ENCODE measurements at regions not wholly inside any gene's neighbourhood (a gene's known extent, or its start where the extent isn't known, plus 50 kb on each side); places are given as distances from the start of the nearest gene placed in this dataset.

DNA sequence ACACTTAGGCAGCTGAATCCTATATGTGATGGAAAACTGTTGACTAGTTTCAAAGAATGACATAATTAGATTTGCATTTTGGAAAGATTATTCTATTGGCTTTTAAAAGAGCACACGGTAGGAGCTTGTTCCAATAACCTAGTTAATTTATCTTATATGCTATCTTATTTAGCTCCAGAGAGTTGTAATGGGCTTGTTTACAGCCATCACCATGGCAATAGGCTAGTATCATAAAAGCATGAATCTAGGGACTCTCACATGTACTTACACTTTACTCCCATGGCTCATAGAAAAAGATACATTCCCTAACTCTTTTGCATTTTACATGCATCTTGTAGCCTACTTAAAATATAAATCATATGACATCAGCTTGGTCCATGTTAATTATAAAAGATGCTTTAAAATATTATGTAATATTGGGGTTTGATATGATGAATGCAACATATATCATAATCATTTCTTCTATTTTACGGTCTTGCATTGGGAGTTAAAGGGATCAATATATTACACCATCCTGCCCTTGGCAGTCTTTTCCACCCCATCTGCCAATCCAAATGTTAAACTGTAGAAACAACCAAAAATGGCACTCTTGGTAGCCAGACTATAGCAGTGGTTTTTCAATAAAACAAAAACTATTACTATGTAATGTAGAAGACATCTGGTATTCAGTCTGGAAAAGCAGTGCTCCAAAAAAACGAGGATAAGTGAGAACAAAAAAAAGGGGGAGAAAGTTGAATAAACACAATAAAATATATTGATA lies 2254.0 kb downstream of the LRRC4C start:
- Histone ChIP-seq H3K4me3 (no peak overlapping the region), H3K9ac (no peak overlapping the region)
- in situ Hi-C loops (cut with MboI) = no loop called here

GRCh38 chr11:39192671-39193070 lies 2266.8 kb downstream of the LRRC4C start:
- Histone ChIP-seq H4K20me1 (ENCODE audit: insufficient read depth) (no peaks in the 10 kb centered on the region), H3K79me2 (ENCODE audit: insufficient read depth) (no peaks in the 10 kb centered on the region), H3K27me3 (replicated peaks; ENCODE audit: insufficient read depth) (no peaks in the 10 kb centered on the region), H3K27ac (no peak overlapping the region), H3F3A (ENCODE audit: insufficient read depth) (no peaks in the 10 kb centered on the region), H3K4me3 (no peak overlapping the region), H3K9me2 (ENCODE audit: insufficient read depth) (no peaks in the 10 kb centered on the region), H2AFZ (no peak overlapping the region), H3K4me1 (ENCODE audit: insufficient read depth) (no peaks in the 10 kb centered on the region), H3K4me2 (ENCODE audit: unreplicated experiment) (no peak overlapping the region), H3K36me3 (ENCODE audit: low read depth) (no peaks in the 10 kb centered on the region), H3K9me3 (ENCODE audit: low read depth) (no peaks in the 10 kb centered on the region), H3K9ac (no peak overlapping the region)
- in situ Hi-C loops (cut with MboI) = no loop called here
- 61 to 69% methylated on average over 15 to 17 of the region's 24 CpGs for whole genome bisulfite sequencing, 2 experiments (ENCODE audit: low coverage in 1 of 2, low lambda C conversion rate in 2 of 2, missing lambda C conversion rate in 2 of 2)
- no peak for TF ChIP-seq EZH2 (IDR thresholded peaks at IDR 0.05; ENCODE audit: insufficient read depth, poor library complexity, severe bottlenecking)
- no peak for TF ChIP-seq EZH2phosphoT487 (IDR thresholded peaks at IDR 0.05; ENCODE audit: insufficient read depth, low read depth)
- no peak for DNase-seq

More for the DNA sequence above, 2254.0 kb downstream of the LRRC4C start:
- TF ChIP-seq EZH2 (IDR thresholded peaks at IDR 0.05; ENCODE audit: insufficient read depth, poor library complexity, severe bottlenecking) = no peak
- no peak for TF ChIP-seq EZH2phosphoT487 (IDR thresholded peaks at IDR 0.05; ENCODE audit: insufficient read depth, low read depth)
- Histone ChIP-seq H3F3A (ENCODE audit: insufficient read depth) (no peaks in the 10 kb centered on the region), H3K27me3 (replicated peaks; ENCODE audit: insufficient read depth) (no peaks in the 10 kb centered on the region), H4K20me1 (ENCODE audit: insufficient read depth) (no peaks in the 10 kb centered on the region), H3K79me2 (ENCODE audit: insufficient read depth) (no peaks in the 10 kb centered on the region), H3K4me1 (ENCODE audit: insufficient read depth) (no peaks in the 10 kb centered on the region), H2AFZ (no peak overlapping the region), H3K9me3 (ENCODE audit: low read depth) (no peaks in the 10 kb centered on the region), H3K4me2 (ENCODE audit: unreplicated experiment) (no peak overlapping the region), H3K9me2 (ENCODE audit: insufficient read depth) (no peaks in the 10 kb centered on the region), H3K36me3 (ENCODE audit: low read depth) (no peaks in the 10 kb centered on the region), H3K27ac (no peak overlapping the region)
- whole genome bisulfite sequencing, 2 experiments (ENCODE audit: low coverage in 1 of 2, low lambda C conversion rate in 2 of 2, missing lambda C conversion rate in 2 of 2) = 16 to 20% methylated on average over 3 of the region's 3 CpGs
- DNase-seq = no peak

DNA sequence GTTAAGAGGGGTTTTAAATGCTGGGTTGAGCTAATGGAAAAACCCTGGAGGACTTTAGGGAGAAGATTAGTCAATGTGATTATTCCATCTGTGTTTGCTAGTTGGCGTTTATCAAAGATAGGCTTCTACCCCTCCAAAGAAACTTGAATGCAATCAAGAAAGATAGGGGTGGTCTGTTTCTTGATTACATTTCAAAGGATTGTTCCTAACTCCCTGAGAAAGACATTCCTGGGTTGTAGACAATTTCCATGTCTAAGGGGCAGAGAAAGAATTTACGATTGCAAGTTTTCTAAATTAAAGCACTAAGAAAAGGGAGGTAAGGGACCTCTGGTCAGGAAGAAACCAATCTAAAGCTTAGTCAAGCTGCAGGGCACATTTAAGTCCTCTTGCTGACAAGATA lies 2268.7 kb downstream of the LRRC4C start:
- DNase-seq = no peak
- Histone ChIP-seq H3K9me3 (ENCODE audit: low read depth) (no peaks in the 10 kb centered on the region), H3K4me1 (ENCODE audit: insufficient read depth) (no peaks in the 10 kb centered on the region), H3K27me3 (replicated peaks; ENCODE audit: insufficient read depth) (no peaks in the 10 kb centered on the region), H3F3A (ENCODE audit: insufficient read depth) (no peaks in the 10 kb centered on the region), H4K20me1 (ENCODE audit: insufficient read depth) (no peaks in the 10 kb centered on the region), H3K4me2 (ENCODE audit: unreplicated experiment) (no peak overlapping the region), H3K27ac (no peak overlapping the region), H3K9ac (no peak overlapping the region), H2AFZ (no peak overlapping the region), H3K9me2 (ENCODE audit: insufficient read depth) (no peaks in the 10 kb centered on the region), H3K36me3 (ENCODE audit: low read depth) (no peaks in the 10 kb centered on the region), H3K79me2 (ENCODE audit: insufficient read depth) (no peaks in the 10 kb centered on the region), H3K4me3 (no peak overlapping the region)
- TF ChIP-seq EZH2phosphoT487 (IDR thresholded peaks at IDR 0.05; ENCODE audit: insufficient read depth, low read depth) (no peak), EZH2 (IDR thresholded peaks at IDR 0.05; ENCODE audit: insufficient read depth, poor library complexity, severe bottlenecking) (no peak)
- 15 to 18% methylated on average over 2 of the region's 2 CpGs for WGBS, 2 experiments (ENCODE audit: low coverage in 1 of 2, low lambda C conversion rate in 2 of 2, missing lambda C conversion rate in 2 of 2)
- in situ Hi-C loops (cut with MboI) = no loop called here

DNA sequence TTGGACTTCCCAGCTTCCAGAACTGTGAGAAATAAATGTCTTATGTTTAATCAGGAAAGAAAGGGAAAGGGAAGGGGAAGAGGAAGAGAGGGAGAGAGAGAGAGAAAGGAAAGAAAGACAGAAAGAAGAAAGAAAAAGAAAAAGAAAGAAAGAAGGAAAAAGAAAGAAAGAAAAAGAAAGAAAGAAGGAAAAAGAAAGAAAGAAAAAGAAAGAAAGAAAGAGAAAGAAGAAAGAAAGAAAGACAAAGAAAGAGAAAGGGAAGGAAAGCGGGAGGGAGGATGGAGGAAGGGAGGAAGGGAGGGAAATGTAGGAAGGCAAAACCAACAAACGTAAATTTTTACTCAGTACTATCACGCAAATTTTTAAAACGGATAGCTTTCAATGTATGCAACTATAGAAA lies 2281.8 kb downstream of the LRRC4C start:
- in situ Hi-C loops (cut with MboI) = no loop called here
- 41 to 54% methylated on average over 4 of the region's 4 CpGs for WGBS, 2 experiments (ENCODE audit: low coverage in 1 of 2, low lambda C conversion rate in 2 of 2, missing lambda C conversion rate in 2 of 2)
- no peaks in the 10 kb centered on the region for H3F3A ChIP-seq (ENCODE audit: insufficient read depth)
- H3K4me2 ChIP-seq (ENCODE audit: unreplicated experiment) = no peak overlapping the region
- no peaks in the 10 kb centered on the region for H3K27me3 ChIP-seq (replicated peaks; ENCODE audit: insufficient read depth)
- no peak overlapping the region for H3K4me3 ChIP-seq
- H4K20me1 ChIP-seq (ENCODE audit: insufficient read depth) = no peaks in the 10 kb centered on the region
- no peak overlapping the region for H3K27ac ChIP-seq
- TF ChIP-seq EZH2 (IDR thresholded peaks at IDR 0.05; ENCODE audit: insufficient read depth, poor library complexity, severe bottlenecking) (no peak), EZH2phosphoT487 (IDR thresholded peaks at IDR 0.05; ENCODE audit: insufficient read depth, low read depth) (no peak)
- no peak overlapping the region for H3K9ac ChIP-seq
- H3K9me3 ChIP-seq (ENCODE audit: low read depth) = no peaks in the 10 kb centered on the region
- H2AFZ ChIP-seq = no peak overlapping the region
- no peaks in the 10 kb centered on the region for H3K36me3 ChIP-seq (ENCODE audit: low read depth)
- no peaks in the 10 kb centered on the region for H3K9me2 ChIP-seq (ENCODE audit: insufficient read depth)
- no peak for DNase-seq
- no peaks in the 10 kb centered on the region for H3K4me1 ChIP-seq (ENCODE audit: insufficient read depth)
- H3K79me2 ChIP-seq (ENCODE audit: insufficient read depth) = no peaks in the 10 kb centered on the region

Data from GM23248 (cell line).